ENCODE measurements at regions not wholly inside any gene's neighbourhood (a gene's known extent, or its start where the extent isn't known, plus 50 kb on each side); places are given as distances from the start of the nearest gene placed in this dataset.

DNA sequence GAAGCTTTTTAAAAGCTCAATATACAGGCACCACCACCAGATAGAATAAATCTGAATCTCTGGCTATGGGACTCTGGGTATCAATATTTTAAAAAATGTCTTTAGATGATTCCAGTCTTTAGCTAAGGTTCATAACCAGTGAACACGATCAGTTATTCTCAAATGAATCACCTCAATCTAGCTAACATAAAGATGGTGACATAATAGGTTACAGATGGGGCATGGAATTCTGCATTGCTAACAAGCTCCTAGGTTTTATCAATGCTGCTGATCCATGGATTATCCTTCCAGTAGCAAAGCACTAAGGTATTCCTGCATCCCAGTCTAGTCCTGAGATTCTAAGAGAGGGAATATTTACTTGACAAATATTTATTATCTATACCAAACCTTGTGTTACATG lies 415.5 kb upstream of the CDH11 start:
- TF ChIP-seq RCOR1 (IDR thresholded peaks at IDR 0.05; ENCODE audit: insufficient replicate concordance, low read length) (no peak), RAD21 (IDR thresholded peaks at IDR 0.05; ENCODE audit: low read length) (no peak), POLR2A (IDR thresholded peaks at IDR 0.05; ENCODE audit: low read depth, low read length) (no peak), CEBPB (IDR thresholded peaks at IDR 0.05; ENCODE audit: low read depth, low read length) (no peak), MAZ (IDR thresholded peaks at IDR 0.05; ENCODE audit: borderline replicate concordance, low read depth, low read length) (no peak), CHD1 (IDR thresholded peaks at IDR 0.05; ENCODE audit: low read depth, low read length) (no peak), SMC3 (IDR thresholded peaks at IDR 0.05; ENCODE audit: low read depth, low read length) (no peak), RFX5 (IDR thresholded peaks at IDR 0.05; ENCODE audit: low read depth, low read length) (no peak), BHLHE40 (IDR thresholded peaks at IDR 0.05; ENCODE audit: low read depth, low read length) (no peak), MXI1 (IDR thresholded peaks at IDR 0.05; ENCODE audit: borderline replicate concordance, low read depth, low read length) (no peak), NFE2L2 (IDR thresholded peaks at IDR 0.05; ENCODE audit: low read depth, low read length) (no peak)
- TF ChIP-seq, protein P1, sequence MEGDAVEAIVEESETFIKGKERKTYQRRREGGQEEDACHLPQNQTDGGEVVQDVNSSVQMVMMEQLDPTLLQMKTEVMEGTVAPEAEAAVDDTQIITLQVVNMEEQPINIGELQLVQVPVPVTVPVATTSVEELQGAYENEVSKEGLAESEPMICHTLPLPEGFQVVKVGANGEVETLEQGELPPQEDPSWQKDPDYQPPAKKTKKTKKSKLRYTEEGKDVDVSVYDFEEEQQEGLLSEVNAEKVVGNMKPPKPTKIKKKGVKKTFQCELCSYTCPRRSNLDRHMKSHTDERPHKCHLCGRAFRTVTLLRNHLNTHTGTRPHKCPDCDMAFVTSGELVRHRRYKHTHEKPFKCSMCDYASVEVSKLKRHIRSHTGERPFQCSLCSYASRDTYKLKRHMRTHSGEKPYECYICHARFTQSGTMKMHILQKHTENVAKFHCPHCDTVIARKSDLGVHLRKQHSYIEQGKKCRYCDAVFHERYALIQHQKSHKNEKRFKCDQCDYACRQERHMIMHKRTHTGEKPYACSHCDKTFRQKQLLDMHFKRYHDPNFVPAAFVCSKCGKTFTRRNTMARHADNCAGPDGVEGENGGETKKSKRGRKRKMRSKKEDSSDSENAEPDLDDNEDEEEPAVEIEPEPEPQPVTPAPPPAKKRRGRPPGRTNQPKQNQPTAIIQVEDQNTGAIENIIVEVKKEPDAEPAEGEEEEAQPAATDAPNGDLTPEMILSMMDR (conservative IDR thresholded peaks at IDR 0.05; ENCODE audit: low read depth, low read length), result no peak
- TF ChIP-seq, protein P2, sequence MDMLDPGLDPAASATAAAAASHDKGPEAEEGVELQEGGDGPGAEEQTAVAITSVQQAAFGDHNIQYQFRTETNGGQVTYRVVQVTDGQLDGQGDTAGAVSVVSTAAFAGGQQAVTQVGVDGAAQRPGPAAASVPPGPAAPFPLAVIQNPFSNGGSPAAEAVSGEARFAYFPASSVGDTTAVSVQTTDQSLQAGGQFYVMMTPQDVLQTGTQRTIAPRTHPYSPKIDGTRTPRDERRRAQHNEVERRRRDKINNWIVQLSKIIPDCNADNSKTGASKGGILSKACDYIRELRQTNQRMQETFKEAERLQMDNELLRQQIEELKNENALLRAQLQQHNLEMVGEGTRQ (IDR thresholded peaks at IDR 0.05; ENCODE audit: low read depth, low read length), result no peak
- TF ChIP-seq, protein P3, sequence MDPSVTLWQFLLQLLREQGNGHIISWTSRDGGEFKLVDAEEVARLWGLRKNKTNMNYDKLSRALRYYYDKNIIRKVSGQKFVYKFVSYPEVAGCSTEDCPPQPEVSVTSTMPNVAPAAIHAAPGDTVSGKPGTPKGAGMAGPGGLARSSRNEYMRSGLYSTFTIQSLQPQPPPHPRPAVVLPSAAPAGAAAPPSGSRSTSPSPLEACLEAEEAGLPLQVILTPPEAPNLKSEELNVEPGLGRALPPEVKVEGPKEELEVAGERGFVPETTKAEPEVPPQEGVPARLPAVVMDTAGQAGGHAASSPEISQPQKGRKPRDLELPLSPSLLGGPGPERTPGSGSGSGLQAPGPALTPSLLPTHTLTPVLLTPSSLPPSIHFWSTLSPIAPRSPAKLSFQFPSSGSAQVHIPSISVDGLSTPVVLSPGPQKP (IDR thresholded peaks at IDR 0.05; ENCODE audit: borderline replicate concordance, low read depth, low read length), result no peak
